ENCODE measurements at regions not wholly inside any gene's neighbourhood (a gene's known extent, or its start where the extent isn't known, plus 50 kb on each side); places are given as distances from the start of the nearest gene placed in this dataset.

DNA sequence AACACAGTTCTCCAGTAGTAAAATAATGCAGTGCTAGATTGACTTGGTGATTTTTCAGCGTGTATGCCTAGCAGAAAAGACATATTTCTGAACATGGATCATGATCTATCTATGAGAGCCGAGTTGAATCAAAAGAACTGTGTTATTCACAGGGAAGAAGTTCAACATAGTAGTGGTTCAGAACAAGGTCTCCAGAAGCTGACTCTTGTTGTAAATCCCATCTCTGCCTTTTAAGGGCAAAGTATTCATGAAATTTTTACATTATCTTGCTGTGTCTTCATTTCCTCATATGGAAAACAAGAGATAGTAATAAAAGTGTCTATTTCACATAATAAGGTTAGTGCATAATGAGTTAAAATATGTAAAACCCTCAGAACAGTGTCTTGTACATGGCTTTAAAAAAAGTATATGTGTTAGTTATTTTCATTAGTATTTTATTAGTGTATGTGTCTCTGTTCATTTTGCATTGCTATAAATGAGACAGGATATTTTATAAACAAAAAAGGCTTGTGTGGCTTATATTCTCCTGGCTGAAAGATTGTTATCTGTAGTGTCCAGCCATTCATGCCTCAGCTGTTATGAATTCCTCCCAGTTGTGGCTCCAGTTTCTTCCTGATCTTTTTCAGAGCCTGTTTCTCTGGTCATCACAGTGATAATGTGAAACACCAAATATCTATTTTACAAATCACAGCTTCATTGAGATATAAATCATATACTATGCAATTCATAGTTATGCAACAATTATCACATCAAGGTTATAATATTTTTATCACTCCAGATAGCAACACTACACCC, 1351.2 kb downstream of the STIM2 start:
- H3K4me3 ChIP-seq (ENCODE audit: low read depth, low read length) = no peak overlapping the region
- no peak for DNase-seq (ENCODE audit: low read depth)
- in situ Hi-C loops (cut with HindIII; ENCODE audit: low sequenced_read_pairs) = no loop called here
- TF ChIP-seq, protein P1, sequence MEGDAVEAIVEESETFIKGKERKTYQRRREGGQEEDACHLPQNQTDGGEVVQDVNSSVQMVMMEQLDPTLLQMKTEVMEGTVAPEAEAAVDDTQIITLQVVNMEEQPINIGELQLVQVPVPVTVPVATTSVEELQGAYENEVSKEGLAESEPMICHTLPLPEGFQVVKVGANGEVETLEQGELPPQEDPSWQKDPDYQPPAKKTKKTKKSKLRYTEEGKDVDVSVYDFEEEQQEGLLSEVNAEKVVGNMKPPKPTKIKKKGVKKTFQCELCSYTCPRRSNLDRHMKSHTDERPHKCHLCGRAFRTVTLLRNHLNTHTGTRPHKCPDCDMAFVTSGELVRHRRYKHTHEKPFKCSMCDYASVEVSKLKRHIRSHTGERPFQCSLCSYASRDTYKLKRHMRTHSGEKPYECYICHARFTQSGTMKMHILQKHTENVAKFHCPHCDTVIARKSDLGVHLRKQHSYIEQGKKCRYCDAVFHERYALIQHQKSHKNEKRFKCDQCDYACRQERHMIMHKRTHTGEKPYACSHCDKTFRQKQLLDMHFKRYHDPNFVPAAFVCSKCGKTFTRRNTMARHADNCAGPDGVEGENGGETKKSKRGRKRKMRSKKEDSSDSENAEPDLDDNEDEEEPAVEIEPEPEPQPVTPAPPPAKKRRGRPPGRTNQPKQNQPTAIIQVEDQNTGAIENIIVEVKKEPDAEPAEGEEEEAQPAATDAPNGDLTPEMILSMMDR (IDR thresholded peaks at IDR 0.05; ENCODE audit: low read depth, low read length, missing control alignments) = no peak

DNA sequence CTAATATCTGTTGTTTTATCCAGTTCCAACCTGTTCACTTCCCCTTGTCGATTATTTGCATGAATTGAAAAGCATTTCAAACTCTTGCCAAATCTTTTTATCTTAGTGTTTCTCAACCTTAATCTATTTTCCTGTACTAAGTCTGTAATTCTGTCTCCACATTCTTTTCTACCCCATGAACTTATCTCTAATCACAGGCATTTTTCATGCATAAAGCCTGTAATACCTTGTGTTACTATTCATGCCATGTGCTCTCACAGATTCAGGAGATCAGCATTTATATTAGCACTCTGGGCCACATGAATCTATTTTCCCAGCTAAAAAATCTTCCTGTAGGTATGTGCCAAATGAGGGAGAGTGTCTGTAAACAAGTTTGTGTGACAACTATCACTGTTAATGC, 1360.9 kb downstream of the STIM2 start:
- no peak for DNase-seq (ENCODE audit: low read depth)
- TF ChIP-seq, protein P1 (IDR thresholded peaks at IDR 0.05; ENCODE audit: low read depth, low read length, missing control alignments) = no peak
- no peak overlapping the region for H3K4me3 ChIP-seq (ENCODE audit: low read depth, low read length)
- in situ Hi-C loops (cut with HindIII; ENCODE audit: low sequenced_read_pairs) = no loop called here

DNA sequence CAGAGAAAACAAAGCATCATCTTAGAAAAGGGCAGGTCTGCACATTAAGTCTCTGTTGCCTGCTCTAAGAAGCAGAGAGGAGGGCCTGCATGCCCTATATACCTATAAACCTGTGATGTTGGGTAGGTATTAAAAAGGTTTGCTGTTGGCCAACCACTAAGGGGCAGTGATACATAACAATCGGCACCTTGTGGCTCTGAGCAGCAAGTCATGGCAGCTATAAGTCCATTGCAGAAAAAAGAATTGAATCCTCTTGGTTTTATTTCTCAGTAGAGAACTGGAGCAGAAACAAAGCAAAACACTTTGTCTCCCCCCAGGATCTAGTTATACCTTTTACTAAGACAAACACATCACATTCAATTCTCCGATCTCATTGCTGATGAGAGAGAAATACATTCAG, 1364.4 kb downstream of the STIM2 start:
- TF ChIP-seq, protein P1 (IDR thresholded peaks at IDR 0.05; ENCODE audit: low read depth, low read length, missing control alignments) = peak; percentile 23
- no peak for DNase-seq (ENCODE audit: low read depth)
- in situ Hi-C loops (cut with HindIII; ENCODE audit: low sequenced_read_pairs) = no loop called here
- H3K4me3 ChIP-seq (ENCODE audit: low read depth, low read length) = no peak overlapping the region

DNA sequence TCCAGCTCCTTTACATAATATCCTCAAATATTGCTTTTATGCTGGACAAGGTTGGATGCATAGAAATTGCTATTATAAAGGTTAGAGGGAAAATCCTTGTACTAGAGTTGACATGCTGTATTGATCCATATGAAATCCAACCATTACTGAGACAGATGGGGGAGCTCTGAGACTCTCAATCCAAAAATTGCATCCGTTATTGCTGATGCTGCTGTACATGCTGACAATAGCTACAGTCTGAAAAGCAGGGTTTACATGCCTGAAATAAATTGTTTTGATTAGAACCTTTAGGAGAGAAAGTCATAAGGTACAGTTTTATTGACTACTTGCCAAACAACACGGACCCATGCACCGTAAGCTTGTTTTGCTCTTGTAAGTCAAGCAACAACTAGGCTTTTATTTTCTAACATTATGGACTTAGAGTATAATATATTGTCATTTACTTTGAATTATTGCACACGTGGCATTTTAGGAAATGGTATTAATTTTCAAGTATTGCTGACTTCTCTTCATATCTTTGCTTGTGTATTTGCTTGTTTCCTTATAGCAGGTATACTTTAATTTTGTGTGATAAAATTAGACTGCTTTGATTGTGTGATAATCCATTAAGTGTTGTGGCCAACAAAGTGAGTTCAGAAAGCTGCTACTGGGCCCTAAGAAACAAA, 1365.2 kb downstream of the STIM2 start:
- in situ Hi-C loops (cut with HindIII; ENCODE audit: low sequenced_read_pairs) = no loop called here
- H3K4me3 ChIP-seq (ENCODE audit: low read depth, low read length) = no peak overlapping the region
- no peak for DNase-seq (ENCODE audit: low read depth)
- TF ChIP-seq, protein P1 (IDR thresholded peaks at IDR 0.05; ENCODE audit: low read depth, low read length, missing control alignments) = no peak

DNA sequence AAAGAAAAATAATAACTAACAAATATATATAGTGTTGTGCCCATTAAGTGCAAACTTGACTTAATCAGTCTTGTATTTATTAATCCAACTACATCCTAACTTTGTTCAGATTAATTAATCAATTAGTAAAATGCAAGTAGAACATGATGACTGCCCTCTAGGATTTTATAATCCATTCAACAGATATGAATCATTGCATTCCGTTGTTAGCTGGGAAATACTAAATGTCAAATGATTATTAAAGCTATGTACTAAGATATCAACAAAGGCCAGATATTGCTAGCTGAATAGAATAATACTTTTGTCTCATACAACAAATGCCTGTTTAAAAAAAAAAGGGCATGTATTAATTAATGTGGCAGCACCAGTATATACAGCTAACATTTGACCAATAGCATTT, 1366.3 kb downstream of the STIM2 start:
- in situ Hi-C loops (cut with HindIII; ENCODE audit: low sequenced_read_pairs) = no loop called here
- no peak for DNase-seq (ENCODE audit: low read depth)
- H3K4me3 ChIP-seq (ENCODE audit: low read depth, low read length) = no peak overlapping the region
- TF ChIP-seq, protein P1 (IDR thresholded peaks at IDR 0.05; ENCODE audit: low read depth, low read length, missing control alignments) = no peak

DNA sequence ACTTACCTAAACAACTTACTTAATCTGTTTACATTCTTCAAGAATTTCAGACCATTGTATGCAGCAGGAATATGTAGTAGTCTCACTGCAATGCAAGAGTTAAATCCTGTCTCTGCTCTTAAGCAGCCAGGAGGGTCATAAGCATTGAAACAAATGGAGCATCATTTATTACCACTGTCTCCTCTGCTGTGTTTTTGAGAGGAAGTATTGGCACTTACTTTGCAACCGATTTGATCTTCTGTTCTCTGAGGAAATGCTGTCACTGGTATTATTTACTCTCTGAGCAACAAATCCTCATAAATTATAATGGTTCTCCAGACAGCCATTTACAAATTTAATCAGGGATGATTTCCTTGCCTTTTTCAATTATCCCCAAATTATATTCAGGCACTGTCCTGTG, 1367.1 kb downstream of the STIM2 start:
- TF ChIP-seq, protein P1 (IDR thresholded peaks at IDR 0.05; ENCODE audit: low read depth, low read length, missing control alignments) = no peak
- H3K4me3 ChIP-seq (ENCODE audit: low read depth, low read length) = no peak overlapping the region
- no peak for DNase-seq (ENCODE audit: low read depth)
- in situ Hi-C loops (cut with HindIII; ENCODE audit: low sequenced_read_pairs) = no loop called here

Data from astrocyte of the cerebellum (primary cell).